ENCODE measurements at regions not wholly inside any gene's neighbourhood (a gene's known extent, or its start where the extent isn't known, plus 50 kb on each side); places are given as distances from the start of the nearest gene placed in this dataset.
"Not testable (repeated sequence)": the region's sequence is repeated elsewhere in the genome, so short reads cannot be mapped to it uniquely, and the experiment has no call there.

GRCh38 chr7:23939747-23940146, 229.7 kb downstream of the STK31 start:
- not testable (repeated sequence) for TF ChIP-seq POLR2AphosphoS5 (IDR thresholded peaks at IDR 0.05; ENCODE audit: low read depth, low read length); POLR2A (IDR thresholded peaks at IDR 0.05; ENCODE audit: borderline replicate concordance, extremely low read depth, insufficient read depth, insufficient read length); EZH2 (IDR thresholded peaks at IDR 0.05); JUND (IDR thresholded peaks at IDR 0.05); SIN3A (IDR thresholded peaks at IDR 0.05; ENCODE audit: low read depth); ELF1 (IDR thresholded peaks at IDR 0.05; ENCODE audit: borderline replicate concordance, low read depth); CBX3 (IDR thresholded peaks at IDR 0.05; ENCODE audit: low read depth)
